ENCODE measurements at regions not wholly inside any gene's neighbourhood (a gene's known extent, or its start where the extent isn't known, plus 50 kb on each side); places are given as distances from the start of the nearest gene placed in this dataset.

- no peak for TF ChIP-seq EZH2phosphoT487 (IDR thresholded peaks at IDR 0.05; ENCODE audit: insufficient read depth, low read depth)
- TF ChIP-seq EZH2 (IDR thresholded peaks at IDR 0.05; ENCODE audit: insufficient read depth, poor library complexity, severe bottlenecking): no peak
Observed at GRCh38 chr6:29884261-29884660, 56.6 kb downstream of the HLA-G start.
